ENCODE measurements at regions not wholly inside any gene's neighbourhood (a gene's known extent, or its start where the extent isn't known, plus 50 kb on each side); places are given as distances from the start of the nearest gene placed in this dataset.
"Not testable (repeated sequence)": the region's sequence is repeated elsewhere in the genome, so short reads cannot be mapped to it uniquely, and the experiment has no call there.

DNA sequence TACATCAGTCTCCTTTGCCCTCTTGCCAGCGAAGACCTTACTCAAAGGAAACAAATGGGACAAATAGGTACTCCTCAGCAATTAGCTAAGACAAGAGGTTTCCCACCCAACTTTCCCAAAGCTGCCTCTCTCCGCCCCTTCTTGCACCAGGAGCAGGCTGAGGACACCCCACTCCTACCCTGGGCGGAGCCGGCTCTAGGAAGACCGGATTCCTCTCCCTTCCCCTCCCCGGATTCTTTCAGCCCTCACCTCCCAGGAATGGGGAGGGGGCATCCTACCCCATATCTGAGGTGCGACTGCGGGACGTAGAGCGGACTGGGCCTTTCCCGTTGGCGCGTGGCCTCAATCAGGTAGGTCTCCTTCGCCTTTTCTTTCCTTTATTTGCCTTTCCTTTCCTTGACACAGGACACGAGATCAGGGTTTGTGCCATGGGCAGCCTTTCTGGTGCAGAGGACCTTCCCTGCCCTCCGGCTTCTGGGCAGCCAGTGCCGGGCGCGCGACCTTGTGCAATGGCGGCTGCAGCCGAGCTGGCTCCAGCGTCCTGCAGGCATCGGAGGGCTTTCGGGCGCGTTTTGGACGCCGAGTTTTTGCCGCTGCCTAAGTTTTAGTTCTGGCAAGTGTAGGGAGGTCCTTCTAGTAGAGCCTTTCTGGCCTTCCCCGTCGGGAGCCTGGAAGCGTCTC is 279.9 kb downstream of the PLS3 start:
- not testable (repeated sequence) for DNase-seq

DNA sequence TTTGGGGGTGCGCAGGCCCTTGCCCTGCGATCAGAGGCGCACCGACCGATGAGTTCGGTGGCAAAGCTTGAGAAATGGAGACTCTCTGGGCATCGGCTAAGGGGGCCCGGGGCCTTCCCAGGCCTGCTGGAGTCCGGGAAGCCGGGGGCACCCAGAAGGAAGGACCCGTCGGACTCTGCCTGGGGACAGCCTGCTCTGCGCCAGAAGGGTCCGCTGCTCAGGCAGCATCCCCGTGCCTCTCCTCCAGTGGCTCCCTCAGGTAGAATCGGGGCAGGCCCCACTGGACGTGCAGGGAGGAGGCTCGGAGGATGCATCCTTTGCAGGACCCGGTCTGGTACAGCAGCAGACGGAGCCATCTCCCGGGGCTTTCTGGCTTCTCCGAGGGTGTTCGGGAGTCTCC is 290.0 kb downstream of the PLS3 start:
- not testable (repeated sequence) for DNase-seq

DNA sequence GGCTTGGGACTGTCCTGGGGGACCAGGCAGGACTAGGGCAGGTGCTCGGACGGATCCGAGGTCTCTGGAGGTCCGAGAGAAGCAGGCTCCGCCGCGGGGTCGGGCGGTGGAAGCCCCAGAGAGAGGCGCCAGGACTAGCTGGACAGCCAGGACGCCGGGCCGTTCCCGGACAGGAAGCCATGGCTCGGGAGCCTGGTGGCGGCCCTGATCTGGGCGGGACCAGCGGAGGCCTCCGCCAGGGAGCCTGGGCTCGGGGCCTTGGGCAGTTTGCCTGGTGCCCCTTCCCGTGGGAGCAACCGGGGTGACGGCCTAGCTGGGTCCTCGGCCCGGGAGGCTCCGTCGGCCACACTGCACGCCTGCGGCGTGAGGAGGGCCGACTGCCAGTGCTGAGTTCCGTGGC is 292.3 kb downstream of the PLS3 start:
- not testable (repeated sequence) for DNase-seq

DNA sequence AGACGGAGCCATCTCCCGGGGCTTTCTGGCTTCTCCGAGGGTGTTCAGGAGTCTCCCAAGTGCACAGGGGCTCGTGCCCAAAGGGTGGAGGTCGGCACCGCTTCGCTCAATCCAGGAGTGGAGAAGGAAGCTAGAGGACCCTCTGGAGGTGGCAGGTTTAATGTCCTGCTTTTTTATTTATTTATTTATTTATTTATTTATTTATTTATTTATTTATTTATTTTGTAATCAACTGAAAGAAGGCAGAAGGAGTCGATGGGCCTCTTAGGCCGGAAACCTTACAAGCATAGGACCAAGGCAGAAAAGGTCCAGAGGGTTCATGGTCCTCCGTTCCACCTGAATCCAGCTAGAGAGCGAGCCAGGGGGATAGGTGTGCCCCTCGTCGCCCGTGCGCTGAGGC is 289.4 kb upstream of the AGTR2 start:
- DNase-seq: not testable (repeated sequence)

DNA sequence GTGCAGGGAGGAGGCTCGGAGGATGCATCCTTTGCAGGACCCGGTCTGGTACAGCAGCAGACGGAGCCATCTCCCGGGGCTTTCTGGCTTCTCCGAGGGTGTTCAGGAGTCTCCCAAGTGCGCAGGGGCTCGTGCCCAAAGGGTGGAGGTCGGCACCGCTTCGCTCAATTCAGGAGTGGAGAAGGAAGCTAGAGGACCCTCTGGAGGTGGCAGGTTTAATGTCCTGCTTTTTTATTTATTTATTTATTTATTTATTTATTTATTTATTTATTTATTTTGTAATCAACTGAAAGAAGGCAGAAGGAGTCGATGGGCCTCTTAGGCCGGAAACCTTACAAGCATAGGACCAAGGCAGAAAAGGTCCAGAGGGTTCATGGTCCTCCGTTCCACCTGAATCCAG is 286.4 kb upstream of the AGTR2 start:
- DNase-seq: not testable (repeated sequence)

DNA sequence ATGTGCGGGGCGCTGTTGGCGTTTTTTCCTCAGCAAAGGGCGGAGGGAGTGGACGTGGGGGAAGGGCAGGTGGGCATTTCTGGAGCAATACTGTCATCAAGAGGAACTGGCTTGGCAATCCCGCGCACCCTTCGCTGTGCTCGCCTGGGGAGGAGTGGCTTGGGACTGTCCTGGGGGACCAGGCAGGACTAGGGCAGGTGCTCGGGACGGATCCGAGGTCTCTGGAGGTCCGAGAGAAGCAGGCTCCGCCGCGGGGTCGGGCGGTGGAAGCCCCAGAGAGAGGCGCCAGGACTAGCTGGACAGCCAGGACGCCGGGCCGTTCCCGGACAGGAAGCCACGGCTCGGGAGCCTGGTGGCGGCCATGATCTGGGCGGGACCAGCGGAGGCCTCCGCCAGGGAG is 282.5 kb upstream of the AGTR2 start:
- not testable (repeated sequence) for DNase-seq

DNA sequence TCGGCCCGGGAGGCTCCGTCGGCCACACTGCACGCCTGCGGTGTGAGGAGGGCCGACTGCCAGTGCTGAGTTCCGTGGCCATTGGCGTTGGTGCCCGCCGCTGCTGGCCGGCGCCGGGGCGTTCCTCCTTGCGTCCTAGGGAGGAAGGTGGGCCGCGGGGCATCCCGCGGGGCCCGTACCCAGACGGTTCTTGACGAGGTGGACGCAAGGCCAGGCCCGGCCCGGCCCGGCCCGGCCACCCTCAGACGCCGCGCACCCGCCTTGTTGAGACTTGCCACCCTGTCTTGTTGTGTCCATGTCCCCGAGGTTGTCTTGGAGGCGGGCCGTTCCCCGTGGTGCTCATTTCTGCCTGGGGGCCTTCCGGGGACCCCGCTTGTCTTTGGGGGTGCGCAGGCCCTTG is 282.0 kb upstream of the AGTR2 start:
- DNase-seq: not testable (repeated sequence)

DNA sequence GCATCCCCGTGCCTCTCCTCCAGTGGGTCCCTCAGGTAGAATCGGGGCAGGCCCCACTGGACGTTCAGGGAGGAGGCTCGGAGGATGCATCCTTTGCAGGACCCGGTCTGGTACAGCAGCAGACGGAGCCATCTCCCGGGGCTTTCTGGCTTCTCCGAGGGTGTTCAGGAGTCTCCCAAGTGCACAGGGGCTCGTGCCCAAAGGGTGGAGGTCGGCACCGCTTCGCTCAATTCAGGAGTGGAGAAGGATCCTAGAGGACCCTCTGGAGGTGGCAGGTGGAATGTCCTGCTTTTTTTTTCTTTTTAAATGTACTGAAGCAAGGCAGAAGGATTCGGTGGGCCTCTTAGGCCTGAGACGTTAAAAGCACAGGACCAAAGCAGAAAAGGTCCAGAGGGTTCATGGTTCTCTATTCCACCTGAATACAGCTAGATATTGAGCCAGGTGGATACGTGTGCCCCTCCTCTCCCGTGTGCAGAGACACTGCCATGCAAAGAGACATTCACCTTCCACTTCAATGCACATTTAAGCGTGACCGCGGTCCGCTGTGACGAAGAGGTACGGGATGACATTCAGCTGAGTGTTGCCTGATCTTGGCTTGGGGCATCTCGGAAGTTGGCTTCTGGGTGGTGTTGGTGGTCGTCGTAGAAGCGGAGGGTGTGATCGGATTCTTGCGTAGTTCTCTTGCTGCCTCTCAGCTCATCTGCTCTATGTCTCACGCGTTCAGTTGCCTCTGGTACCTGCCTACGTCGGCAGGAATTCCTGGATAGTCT is 281.2 kb upstream of the AGTR2 start:
- no peak for DNase-seq

DNA sequence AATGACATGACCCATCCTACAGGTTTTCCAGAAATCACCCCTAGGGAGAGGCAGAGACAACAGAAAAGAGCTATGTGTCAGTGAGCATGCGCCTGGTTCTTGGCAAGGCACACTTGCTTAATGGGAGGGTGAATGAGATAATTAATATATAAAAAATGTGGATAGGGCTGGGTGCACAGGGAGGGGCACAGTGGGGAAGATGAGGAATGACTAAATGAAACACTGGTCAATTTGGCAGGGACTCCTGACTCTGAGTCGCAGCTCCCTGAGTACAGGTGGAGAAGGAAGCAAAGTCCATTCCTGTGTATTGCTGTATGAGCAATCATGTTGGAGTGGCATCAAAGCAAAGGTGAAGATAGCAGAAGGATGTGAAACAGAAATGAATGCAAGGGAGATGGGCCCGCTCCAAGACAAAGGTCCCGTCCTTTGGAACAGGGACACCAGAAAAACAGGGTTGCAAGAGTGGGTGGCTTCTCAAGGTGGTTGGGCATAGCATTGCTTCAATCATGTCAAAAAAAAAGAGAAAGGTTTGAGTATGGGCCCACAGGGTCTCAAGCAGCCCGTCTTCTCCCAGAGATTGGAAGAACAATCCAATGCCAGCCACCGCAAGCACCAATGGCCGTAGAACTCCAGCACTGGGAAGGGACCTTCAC is 278.4 kb upstream of the AGTR2 start:
- DNase-seq: no peak

DNA sequence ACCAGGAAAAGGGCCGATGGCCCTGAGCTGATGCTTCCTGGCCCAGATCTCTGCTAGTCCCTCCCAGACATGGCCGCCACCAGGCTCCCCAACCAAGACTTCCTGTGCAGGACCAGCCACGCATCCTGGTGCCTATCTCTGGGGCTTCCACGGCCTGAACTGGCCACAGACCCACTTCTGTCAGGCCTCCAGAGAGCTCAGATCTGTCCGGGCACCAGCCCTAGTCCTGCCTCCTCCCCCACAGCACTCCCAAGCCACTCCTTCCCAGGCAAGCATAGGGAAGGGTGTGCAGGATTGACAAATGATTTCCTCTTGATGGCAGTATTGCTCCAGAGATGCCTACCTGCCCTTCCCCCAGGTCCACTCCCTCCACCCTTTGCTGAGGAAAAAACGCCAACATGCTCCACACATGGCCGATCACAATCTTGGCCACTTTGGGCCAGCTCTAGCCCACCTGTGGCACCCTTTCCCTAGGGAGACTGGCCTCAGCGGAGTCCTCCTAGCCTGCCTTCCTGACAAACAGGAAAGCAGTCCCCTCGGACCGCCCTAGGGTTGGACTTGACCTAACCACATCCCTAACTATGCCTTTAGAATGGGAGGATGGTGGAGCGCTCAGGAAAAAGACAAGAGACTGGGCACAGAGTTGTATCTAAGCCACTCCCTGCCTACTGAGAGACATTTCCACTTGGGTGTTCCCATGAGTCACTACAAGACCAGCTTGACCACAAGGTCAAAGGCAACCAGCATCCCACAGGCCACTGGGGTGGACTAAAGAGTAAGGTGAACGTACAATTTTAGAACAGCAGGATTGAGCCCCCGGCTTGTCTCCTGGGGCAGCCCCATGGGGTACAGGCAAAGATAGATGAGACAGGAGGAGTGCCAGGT is 277.5 kb upstream of the AGTR2 start:
- peak; percentile 93 for DNase-seq

DNA sequence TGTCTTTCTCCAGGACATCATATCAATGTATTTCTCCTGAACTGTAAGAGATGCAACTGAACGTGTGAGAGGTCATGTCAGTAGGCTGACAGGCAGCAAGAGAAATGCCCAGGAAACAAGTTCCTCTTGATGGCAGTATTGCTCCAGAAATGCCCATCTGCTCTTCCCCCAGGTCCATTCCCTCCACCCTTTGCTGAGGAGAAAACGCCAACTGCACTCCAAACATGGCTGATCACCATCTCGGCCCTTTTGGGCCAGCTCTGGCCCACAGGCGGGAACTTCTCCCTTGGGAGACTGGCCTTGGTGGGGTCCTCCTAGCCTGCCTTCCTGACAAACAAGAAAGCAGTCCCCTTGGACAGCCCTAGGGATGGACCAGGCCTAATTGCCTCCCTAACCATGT is 276.5 kb upstream of the AGTR2 start:
- peak; percentile 74 for DNase-seq

DNA sequence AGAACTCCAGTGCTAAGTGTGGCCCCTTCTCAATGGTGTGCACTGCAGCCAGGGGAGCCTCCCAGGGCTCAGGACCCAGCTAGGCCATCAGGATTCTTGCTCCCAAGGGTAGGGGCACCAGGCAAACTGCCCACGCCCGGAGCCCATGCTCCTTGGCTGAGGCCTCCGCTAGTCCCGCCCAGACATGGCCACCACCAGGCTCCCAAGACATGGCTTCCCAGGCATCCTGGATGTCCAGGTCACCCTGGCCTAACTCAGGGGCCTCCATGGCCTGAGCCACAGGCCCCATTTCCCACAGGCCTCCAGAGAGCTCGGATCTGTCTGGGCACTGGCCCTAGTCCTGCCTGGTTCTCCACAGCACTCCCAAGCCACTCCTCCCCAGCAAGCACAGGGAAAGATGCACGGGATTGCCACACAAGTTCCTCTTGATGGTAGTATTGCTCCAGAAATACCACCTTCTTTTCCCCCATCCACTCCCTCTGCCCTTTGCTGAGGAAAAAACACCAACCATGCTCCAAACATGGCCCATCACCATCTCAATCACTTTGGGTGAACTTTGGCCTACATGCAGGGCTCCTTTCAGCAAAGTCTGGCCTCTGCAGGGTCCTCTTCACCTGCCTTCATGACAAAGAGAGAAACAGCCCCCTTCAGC is 274.7 kb upstream of the AGTR2 start:
- DNase-seq: no peak

DNA sequence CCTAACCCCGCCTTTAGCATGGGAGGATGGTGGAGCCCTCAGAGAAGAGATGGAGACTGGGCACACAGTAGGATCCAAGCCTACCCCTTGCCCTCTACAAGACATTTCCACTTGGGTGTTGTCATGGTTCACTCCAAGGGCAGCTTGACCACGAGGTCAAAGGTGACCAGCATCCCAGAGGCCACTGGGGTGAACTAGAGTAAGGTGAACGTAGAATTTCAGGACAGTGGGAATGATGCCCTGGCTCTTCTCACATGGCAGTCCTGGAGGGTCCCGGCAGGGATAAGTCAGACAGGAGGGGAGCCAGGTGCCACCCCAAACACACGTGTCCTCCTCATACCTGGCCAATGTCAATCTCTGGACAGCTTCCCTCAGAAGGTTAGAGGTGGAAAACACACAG is 274.2 kb upstream of the AGTR2 start:
- no peak for DNase-seq

DNA sequence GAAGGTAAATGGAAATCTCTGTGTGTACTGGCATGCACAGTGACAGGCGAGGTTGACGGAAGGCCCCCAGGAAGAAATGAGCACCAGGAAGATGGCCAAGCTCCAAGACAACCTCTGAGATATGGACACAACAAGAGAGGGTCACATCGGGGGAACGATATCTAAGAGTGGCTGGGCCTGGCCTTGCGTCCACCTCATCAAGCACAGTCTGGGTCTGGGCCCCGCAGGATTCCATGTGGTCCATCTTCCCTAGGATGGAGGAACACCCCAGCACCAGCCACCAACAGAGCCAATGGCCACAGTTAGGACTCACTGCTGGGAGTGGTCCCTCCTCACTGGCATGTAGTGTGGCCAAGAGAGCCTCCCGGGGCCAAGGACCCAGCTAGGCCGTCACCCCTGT is 272.6 kb upstream of the AGTR2 start:
- no peak for DNase-seq

DNA sequence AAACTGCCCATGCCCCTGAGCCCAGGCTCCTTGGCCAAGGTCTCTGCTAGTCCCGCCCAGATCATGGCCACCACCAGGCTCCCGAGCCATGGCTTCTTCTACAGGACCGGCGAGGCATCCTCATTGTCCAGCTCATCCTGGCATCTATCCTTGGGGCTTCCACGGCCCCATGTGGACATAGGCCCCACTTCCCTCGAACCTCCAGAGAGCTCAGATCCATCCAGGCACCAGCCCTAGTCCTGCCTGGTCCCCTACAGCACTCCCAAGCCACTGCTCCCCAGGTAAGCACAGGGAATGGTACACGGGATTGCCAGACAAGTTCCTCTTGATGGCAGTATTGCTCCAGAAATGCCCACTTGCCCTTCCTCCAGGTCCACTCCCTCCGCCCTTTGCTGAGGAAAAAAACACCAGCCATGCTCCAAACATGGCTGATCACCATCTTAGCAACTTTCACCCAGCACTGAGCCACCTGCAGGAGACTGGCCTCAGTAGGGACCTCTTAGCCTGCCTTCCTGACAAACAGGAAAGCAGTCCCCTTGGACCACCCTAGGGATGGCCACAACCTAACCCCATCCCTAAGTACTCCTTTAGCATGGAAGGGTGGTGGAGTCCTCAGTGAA is 272.1 kb upstream of the AGTR2 start:
- DNase-seq: peak; percentile 88

DNA sequence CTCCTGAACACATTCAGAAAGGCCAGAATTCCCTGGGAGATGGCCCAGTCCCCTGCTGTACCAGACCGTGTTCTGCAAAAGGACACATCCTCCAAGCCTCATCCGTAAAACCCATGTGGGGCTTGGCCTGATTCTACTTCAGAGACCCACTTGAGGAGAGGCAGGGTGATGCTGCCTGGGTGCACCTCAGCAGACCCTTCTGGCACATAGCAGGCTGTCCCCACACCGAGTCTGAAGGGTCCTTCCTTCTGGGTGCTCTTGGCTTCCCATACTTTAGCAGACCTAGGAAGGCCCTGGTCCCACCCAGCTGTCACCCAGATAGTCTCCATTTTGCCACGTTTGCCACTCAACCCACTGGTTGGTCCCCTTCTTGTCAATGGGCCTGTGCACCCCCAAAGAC is 270.1 kb upstream of the AGTR2 start:
- DNase-seq: no peak

DNA sequence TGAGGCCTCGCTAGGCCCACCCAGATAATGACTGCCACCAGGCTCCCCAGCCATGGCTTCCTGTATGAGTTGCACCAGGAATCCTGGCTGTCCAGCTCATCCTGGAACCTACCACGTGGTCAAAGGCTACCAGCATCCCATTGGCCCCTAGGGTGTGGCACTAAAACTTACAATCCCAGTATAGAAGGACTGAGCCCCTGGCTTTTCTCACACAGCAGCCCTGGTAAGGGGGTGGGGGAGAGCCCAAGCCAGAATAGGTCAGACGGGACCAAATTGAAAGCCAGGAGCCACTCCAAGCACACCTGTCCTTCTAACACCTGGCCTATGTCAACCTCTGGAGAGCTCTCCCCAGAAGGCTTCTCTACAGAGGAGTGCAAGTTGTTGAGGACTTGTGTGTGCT is 269.3 kb upstream of the AGTR2 start:
- no peak for DNase-seq

DNA sequence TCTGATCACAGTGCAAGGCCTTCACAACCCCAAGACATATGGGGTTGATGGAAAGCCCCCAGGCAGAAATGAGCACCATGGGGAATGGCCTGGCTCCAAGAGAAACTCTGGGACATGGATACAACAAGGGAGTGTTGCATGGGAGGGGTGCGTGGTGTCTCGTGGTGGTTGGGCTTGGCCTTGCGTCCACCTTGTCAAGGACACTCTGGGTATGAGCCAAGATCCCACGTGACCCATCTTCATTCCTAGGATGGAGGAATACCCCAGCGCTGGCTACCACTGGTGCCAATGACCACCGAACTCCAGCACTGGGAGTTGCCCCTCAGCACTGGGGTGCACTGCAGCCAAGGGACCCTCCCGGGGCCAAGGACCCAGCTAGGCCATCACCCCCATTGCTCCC is 267.5 kb upstream of the AGTR2 start:
- DNase-seq: no peak

DNA sequence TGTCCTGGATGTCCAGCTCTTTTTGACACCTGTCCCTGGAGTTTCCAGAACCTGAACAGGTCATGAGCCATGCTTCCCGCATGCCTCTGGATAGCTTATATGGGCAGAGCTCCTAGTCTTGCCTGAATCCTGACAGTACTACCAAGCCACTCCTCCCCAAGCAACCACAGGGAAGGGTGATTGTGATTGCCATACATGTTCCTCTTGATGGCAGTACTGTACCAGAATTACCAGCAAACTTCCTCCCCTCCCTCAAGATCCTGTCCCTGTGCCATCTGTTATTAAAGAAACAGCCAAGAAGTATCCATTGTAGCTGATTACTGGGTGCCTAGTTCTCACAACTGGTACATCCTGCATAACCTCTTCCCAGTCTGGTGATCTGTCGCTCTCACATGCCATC is 264.3 kb upstream of the AGTR2 start:
- no peak for DNase-seq

DNA sequence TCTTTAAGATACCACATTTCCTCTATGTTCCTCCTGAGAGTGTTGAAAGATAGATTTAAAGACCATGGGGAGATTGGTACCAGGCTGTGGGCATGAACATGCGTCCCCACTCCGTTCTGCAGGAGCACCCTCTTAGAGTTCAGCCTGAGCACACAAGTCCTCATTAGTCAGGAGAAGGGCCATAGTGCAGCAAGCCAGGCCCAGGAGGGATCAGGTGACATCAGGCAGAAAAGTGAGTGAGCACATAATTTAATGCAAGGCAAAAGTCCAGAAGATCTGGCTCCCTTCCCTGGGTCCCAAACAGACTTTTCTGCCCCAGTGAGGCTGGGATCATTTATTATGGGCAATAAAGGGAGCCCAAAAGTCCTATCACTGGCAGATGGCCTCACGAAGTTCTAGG is 263.7 kb upstream of the AGTR2 start:
- DNase-seq: no peak

DNA sequence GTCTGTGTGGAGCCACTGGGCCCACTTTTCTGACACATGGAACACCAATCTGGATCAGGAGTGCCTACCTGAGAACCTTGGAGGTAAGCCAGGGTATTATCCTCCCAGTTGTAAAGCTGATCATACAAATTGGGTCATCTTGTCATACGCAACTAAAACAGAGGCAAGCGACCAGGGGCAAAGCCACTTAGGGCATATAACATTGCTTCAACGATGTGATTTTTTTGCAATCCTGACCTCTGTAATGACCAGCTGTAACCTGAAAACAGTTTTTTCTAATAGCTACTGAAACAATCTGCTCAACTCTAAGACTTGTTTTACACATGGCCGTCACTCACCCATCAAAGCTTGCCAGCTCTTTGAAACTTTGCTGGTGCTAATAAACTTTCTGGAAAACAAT is 261.5 kb upstream of the AGTR2 start:
- DNase-seq: no peak

DNA sequence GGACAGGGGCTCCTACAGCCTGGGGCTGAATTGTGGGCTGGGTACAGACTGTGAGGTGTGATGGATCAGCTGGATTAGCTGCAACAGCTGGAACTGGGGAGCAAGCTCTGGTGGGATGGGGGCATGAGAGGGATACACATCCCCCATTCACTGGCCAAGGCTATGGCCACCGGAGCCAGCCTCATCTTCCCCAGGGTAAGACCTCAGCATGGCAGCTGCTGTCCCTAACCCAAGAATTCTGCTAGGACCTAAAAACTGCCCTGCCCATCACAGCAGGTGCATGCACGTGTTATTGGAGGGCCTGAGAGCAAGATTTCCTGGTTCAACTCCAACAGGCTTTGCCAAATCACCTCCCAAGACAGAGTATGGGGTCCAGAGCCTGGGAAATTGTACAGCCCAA is 258.6 kb upstream of the AGTR2 start:
- no peak for DNase-seq
